Esophagus squamous epithelium (tissue), 5 donors: ENCODE measurements at regions not wholly inside any gene's neighbourhood (a gene's known extent, or its start where the extent isn't known, plus 50 kb on each side); places are given as distances from the start of the nearest gene placed in this dataset.

Experiments
- DNase-seq: peaks from one replicate; lab custom pipeline; 2025; lab: John Stamatoyannopoulos, UW
- H3K27ac ChIP-seq, 4 donors: fragments of 200-600 bp; sonication (generic); one replicate each; pipeline ENCODE4 v1.5.1; 2016 to 2019; ENCODE audit warnings: mild to moderate bottlenecking in 1 of 4
- H3K27me3 ChIP-seq, 4 donors: fragments of 200-600 bp; sonication (generic); 1 replicate in 3 of 4; 2 replicates in 1 of 4; pipeline versions ENCODE4 v1.5.1 to v1.6.0; 2017 to 2021; ENCODE audit warnings: antibody characterized with exemption in 1 of 4
- H3K36me3 ChIP-seq, 3 donors: fragments of 200-600 bp; sonication (generic); one replicate each; pipeline ENCODE4 v1.5.1; 2016 to 2019
- H3K4me1 ChIP-seq, 3 donors: fragments of 200-600 bp; sonication (generic); one replicate each; pipeline ENCODE4 v1.5.1; 2017 to 2019
- H3K4me3 ChIP-seq, 4 donors: fragments of 200-600 bp; sonication (generic); 1 replicate in 3 of 4; 2 replicates in 1 of 4; pipeline ENCODE4 v1.5.1; 2016 to 2019; ENCODE audit warnings: mild to moderate bottlenecking in 2 of 4, moderate library complexity in 1 of 4
- H3K9me3 ChIP-seq, 3 donors: fragments of 200-600 bp; sonication (generic); one replicate each; pipeline ENCODE4 v1.5.1; 2016 to 2019
- POLR2A ChIP-seq, 4 donors: fragments of 450-650 bp; IDR thresholded peaks; one replicate each; pipeline ENCODE4 v1.6.1; 2017; ENCODE audit warnings: antibody characterized with exemption in 4 of 4, mild to moderate bottlenecking in 4 of 4, moderate library complexity in 3 of 4
- WGBS, 2 donors: methylation state at CpG; one replicate each; pipeline ENCODE4 v1.1.5; 2018; 5-methylcytosine and 5-hydroxymethylcytosine counted together
- intact Hi-C: fragments of 100-400 bp; cut with DNase I; formaldehyde crosslinking; loops from one replicate; pipeline ENCODE4 v1.15.0; 2022
- TF ChIP-seq, protein P1 (sequence below), 6 experiments: fragments of 450-650 bp in 4 of 6; fragments of 200-600 bp in 2 of 6; sonication (generic) in 2 of 6; IDR thresholded peaks; one replicate each; pipeline ENCODE4 v1.5.1; 2016 to 2019; ENCODE audit warnings: antibody characterized with exemption in 6 of 6, mild to moderate bottlenecking in 4 of 6, moderate library complexity in 4 of 6
- donor health status: DM: yes; HTN: yes; CAD: no.

DNA sequence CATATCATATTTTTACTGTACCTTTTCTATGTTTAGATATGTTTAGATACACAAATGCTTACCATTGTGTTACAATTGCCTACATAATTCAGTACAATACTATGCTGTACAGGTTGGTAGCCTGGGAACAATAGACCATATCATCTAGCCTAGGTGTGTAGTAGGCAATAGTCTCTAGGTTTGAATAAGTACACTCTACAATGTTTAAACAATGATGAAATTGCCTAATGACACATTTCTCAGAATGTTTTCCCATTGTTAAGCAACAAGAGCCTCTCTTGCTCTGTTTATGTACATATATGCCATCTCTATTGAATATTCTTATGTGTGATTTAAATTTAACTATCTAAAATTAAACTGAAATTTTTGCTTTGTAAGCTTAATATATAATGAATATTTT, 209.6 kb upstream of the ST8SIA4 start:
- H3K4me1 ChIP-seq, result no peaks in the 10 kb centered on the region
- H3K27ac ChIP-seq, result no peak overlapping the region
- H3K4me3 ChIP-seq, result no peak overlapping the region
- intact Hi-C loops, result no loop called here
- no peaks in the 10 kb centered on the region for H3K27me3 ChIP-seq
- no peak for TF ChIP-seq POLR2A (IDR thresholded peaks at IDR 0.05)
- TF ChIP-seq, protein P1, sequence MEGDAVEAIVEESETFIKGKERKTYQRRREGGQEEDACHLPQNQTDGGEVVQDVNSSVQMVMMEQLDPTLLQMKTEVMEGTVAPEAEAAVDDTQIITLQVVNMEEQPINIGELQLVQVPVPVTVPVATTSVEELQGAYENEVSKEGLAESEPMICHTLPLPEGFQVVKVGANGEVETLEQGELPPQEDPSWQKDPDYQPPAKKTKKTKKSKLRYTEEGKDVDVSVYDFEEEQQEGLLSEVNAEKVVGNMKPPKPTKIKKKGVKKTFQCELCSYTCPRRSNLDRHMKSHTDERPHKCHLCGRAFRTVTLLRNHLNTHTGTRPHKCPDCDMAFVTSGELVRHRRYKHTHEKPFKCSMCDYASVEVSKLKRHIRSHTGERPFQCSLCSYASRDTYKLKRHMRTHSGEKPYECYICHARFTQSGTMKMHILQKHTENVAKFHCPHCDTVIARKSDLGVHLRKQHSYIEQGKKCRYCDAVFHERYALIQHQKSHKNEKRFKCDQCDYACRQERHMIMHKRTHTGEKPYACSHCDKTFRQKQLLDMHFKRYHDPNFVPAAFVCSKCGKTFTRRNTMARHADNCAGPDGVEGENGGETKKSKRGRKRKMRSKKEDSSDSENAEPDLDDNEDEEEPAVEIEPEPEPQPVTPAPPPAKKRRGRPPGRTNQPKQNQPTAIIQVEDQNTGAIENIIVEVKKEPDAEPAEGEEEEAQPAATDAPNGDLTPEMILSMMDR (IDR thresholded peaks at IDR 0.05), result no peak
- DNase-seq, result no peak
- H3K9me3 ChIP-seq, result no peaks in the 10 kb centered on the region
- no peaks in the 10 kb centered on the region for H3K36me3 ChIP-seq

DNA sequence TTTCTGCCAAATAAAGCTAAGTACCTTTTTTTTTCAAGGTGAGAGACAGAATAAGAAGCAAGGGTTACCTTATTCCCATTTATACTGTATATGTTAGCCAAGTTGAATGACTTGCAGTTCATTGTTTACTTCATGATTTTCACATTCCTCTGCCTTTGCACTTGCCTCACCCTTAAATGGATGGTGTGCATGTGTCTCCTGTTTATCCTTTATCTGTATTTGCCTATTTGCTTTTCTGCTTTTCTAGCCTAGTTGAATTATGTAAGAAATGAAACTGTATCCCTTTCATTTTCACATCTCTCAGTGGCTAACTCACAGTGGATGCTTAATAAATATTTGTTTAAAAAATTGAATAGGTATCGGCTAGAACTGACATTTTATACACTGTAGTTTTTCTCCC, 200.8 kb upstream of the ST8SIA4 start:
- intact Hi-C loops, result no loop called here
- 60 to 64% methylated on average over 1 of the region's 1 CpG for WGBS, 2 donors
- DNase-seq, result no peak
- Histone ChIP-seq H3K27me3 (no peaks in the 10 kb centered on the region), H3K4me3 (no peak overlapping the region), H3K27ac (no peak overlapping the region), H3K9me3 (no peaks in the 10 kb centered on the region), H3K36me3 (no peaks in the 10 kb centered on the region), H3K4me1 (peaks cover 0 to 25% (median 0%) of the 10 kb centered on the region in 3 donors)
- TF ChIP-seq, protein P1 (IDR thresholded peaks at IDR 0.05), result no peak
- no peak for TF ChIP-seq POLR2A (IDR thresholded peaks at IDR 0.05)

DNA sequence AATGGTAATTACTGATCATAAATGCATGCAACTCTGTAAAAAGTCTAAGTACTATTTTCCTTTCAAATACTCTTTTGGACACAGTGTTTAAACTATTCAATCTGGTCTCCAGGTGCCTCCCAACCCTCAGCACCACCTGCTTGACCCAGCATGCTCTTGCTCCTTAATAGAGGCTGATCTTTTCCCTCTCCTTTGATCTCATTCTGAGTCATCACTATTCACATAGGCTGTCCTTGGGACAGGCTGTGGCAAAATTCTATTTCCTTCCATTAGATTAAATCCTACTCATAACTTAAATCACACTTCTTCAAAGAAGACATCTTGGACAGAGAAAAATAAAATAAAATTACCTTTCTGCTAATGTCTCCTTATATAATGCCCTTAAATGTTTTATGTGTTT, 199.4 kb upstream of the ST8SIA4 start:
- no peaks in the 10 kb centered on the region for H3K36me3 ChIP-seq
- H3K4me3 ChIP-seq, result no peak overlapping the region
- no peak for DNase-seq
- TF ChIP-seq POLR2A (IDR thresholded peaks at IDR 0.05), result no peak
- TF ChIP-seq, protein P1 (IDR thresholded peaks at IDR 0.05), result no peak
- intact Hi-C loops, result no loop called here
- H3K4me1 ChIP-seq, result peaks cover 0 to 25% (median 0%) of the 10 kb centered on the region in 3 donors
- H3K27me3 ChIP-seq, result no peaks in the 10 kb centered on the region
- peak overlapping the region in 2 of 4 donors; percentile 6 to 19 for H3K27ac ChIP-seq
- no peaks in the 10 kb centered on the region for H3K9me3 ChIP-seq

DNA sequence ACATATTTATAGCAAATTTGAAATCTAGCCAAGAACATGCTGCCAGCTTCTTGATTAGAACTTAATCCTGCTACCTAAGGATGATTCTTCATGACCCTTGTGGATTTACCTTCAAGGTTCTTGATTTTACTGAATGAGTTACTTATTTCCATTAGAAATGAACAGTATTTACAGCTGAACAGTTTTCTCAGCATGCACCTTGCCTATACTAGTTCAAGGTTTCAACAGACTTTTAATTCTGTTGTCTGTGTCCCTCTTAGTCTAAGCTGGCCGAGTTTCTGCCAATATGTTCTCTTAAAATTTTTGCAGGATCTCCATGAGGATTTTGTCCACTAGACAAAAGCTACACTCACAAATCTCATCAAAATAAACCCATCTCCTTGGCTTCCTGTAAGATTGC, 188.8 kb upstream of the ST8SIA4 start:
- Histone ChIP-seq H3K4me1 (peaks cover 0 to 10% (median 0%) of the 10 kb centered on the region in 3 donors), H3K27ac (peak overlapping the region in 1 of 4 donors; percentile 40), H3K9me3 (no peaks in the 10 kb centered on the region), H3K36me3 (no peaks in the 10 kb centered on the region), H3K27me3 (no peaks in the 10 kb centered on the region), H3K4me3 (no peak overlapping the region)
- WGBS, 2 donors, result 10 to 46% methylated on average over 1 of the region's 1 CpG
- TF ChIP-seq POLR2A (IDR thresholded peaks at IDR 0.05), result no peak
- TF ChIP-seq, protein P1 (IDR thresholded peaks at IDR 0.05), result no peak
- intact Hi-C loops, result no loop called here
- DNase-seq, result no peak

DNA sequence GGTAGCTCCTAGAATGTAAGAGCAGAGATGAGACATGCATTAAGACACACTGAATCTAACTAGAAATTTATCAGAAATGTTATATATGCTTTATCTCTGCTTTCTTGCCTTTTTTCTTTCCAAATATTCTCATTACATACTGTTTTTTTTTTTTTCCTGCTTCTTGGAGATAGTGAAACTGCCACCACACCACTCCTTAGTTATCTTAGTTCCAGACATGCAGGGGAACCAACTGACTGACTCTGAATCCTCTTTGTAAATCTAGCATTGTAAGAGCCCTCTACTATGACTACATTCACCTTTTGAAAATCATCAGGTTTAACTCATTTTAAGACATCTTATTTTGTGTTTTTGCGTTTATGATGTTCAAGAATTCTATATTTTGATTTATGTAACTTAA, 181.3 kb upstream of the ST8SIA4 start:
- H3K9me3 ChIP-seq, result no peaks in the 10 kb centered on the region
- H3K4me3 ChIP-seq, result no peak overlapping the region
- H3K27ac ChIP-seq, result no peak overlapping the region
- no peak for TF ChIP-seq POLR2A (IDR thresholded peaks at IDR 0.05)
- TF ChIP-seq, protein P1 (IDR thresholded peaks at IDR 0.05), result no peak
- no peak for DNase-seq
- H3K4me1 ChIP-seq, result no peaks in the 10 kb centered on the region
- intact Hi-C loops, result no loop called here
- no peaks in the 10 kb centered on the region for H3K27me3 ChIP-seq
- H3K36me3 ChIP-seq, result no peaks in the 10 kb centered on the region
- WGBS, 2 donors, result 72 to 94% methylated on average over 1 of the region's 1 CpG
